Large intestine (tissue), 3 donors: ENCODE measurements at regions not wholly inside any gene's neighbourhood (a gene's known extent, or its start where the extent isn't known, plus 50 kb on each side); places are given as distances from the start of the nearest gene placed in this dataset.
"Not testable (repeated sequence)": the region's sequence is repeated elsewhere in the genome, so short reads cannot be mapped to it uniquely, and the experiment has no call there.

Source experiments
- DNase-seq, 2 donors: peaks; one replicate each; pipeline versions ENCODE4 v3.0.0 to v3.0.0-alpha.2; 2013
- H3K27ac ChIP-seq: one replicate; pipeline ENCODE4 v1.5.1; 2013; ENCODE audit warnings: low read length
- H3K27me3 ChIP-seq: 2 replicates; pipeline ENCODE4 v1.6.1; 2013; ENCODE audit warnings: low read length; ENCODE audit not compliant: control insufficient read depth, insufficient read depth
- H3K36me3 ChIP-seq: 2 replicates; pipeline ENCODE4 v1.6.1; 2013; ENCODE audit warnings: low read length; ENCODE audit not compliant: control insufficient read depth, insufficient read depth
- H3K4me1 ChIP-seq: one replicate; pipeline ENCODE4 v1.6.1; 2013; ENCODE audit warnings: low read length; ENCODE audit not compliant: control insufficient read depth, insufficient read depth
- H3K4me3 ChIP-seq: one replicate; pipeline ENCODE4 v1.5.1; 2013; ENCODE audit warnings: low read length
- H3K9me3 ChIP-seq: one replicate; pipeline ENCODE4 v1.6.1; 2013; ENCODE audit warnings: mild to moderate bottlenecking, low read depth, low read length, moderate library complexity; ENCODE audit not compliant: control insufficient read depth
- WGBS: methylation state at CpG from one replicate; pipeline ENCODE4 v1.1.5; 2013; ENCODE audit warnings: low lambda C conversion rate; ENCODE audit not compliant: insufficient coverage; 5-methylcytosine and 5-hydroxymethylcytosine counted together

DNA sequence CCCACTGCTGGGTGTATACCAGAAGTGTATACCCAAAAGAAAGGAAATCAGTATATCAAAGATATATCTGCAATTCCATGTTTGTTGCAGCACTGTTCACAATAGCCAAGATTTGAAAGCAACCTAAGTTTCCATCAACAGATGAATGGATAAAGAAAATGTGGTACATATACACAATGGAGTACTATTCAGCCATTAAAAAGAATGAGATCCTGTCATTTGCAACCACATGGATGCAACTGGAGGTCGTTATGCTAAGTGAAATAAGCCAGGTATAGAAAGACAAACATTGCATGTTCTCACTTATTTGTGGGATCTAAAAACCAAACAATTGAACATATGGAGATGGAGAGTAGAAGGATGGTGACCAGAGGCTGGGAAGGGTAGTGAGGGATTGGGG, 97.2 kb downstream of the RMI1 start:
- H3K4me3 ChIP-seq, H3K4me1 ChIP-seq, H3K36me3 ChIP-seq, H3K9me3 ChIP-seq, DNase-seq, H3K27ac ChIP-seq, H3K27me3 ChIP-seq: not testable (repeated sequence)
- WGBS = 71% methylated on average over 1 of the region's 1 CpG

DNA sequence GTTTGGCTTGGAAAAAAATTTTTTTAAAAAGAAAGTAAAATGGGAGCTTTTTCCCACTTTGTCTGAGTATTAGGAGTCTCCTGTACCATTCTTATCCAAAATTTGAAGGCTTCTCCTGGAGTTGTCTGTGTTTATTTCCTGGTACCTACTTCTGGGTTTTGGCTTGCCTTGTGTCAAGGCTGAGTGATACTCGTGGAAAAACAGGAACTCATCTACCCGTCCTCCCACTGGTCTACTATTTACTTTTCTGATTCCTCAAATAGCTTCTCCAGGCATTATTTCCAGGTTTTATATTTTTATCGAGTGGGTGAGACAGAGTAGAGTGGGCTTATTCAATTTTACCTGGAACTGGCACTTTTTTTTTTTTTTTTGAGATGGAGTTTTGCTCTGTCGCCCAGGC, 99.4 kb downstream of the RMI1 start:
- Histone ChIP-seq H3K4me3 (no peak overlapping the region), H3K36me3 (no peaks in the 10 kb centered on the region), H3K27me3 (no peaks in the 10 kb centered on the region), H3K27ac (no peak overlapping the region), H3K9me3 (no peaks in the 10 kb centered on the region), H3K4me1 (peaks cover 4% of the 10 kb centered on the region)
- 40% methylated on average over 1 of the region's 4 CpGs for WGBS
- no peak for DNase-seq

DNA sequence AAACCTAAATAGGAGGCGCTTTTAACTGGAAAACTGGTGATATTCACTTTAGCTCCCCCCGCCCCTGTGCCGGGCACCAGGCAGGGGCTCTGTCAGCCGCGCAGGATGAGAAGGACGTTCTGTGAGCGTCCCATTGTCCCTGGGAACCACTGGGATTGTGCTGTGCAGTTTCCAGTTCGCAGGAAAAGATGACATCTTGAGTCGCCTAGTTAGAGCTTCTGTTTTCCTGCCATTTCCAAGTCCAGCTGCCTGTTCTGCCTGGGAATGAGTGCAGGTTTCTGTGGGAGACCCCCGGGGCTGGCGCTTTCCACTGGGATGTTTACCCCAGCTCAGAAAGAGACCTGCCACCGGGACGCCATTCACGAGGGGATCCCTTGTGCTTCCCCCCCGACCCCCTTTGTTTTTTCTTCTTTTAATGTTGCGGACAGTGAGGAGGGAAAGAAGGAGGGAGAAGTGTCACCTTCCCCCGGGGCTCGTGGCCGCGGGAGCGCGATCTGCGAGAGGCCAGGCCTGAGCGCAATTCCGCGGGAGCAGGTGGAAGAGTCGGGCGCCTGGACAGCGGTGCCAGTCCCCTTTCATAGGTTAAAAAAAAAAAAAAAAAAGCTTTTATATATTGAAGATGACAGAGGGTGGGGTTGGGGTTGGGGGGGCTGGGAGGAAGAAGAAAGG, 121.5 kb downstream of the RMI1 start:
- Histone ChIP-seq H3K27ac (no peak overlapping the region), H3K4me3 (no peak overlapping the region), H3K36me3 (no peaks in the 10 kb centered on the region), H3K27me3 (peaks cover 26% of the 10 kb centered on the region), H3K9me3 (no peaks in the 10 kb centered on the region), H3K4me1 (no peaks in the 10 kb centered on the region)
- no CpG with 5 or more reads among the region's 29 CpGs for WGBS
- no peak for DNase-seq

- Histone ChIP-seq H3K36me3 (no peaks in the 10 kb centered on the region), H3K27me3 (peaks cover 26% of the 10 kb centered on the region), H3K27ac (no peak overlapping the region), H3K9me3 (no peaks in the 10 kb centered on the region), H3K4me3 (no peak overlapping the region), H3K4me1 (no peaks in the 10 kb centered on the region)
- DNase-seq = no peak
- no CpG with 5 or more reads among the region's 1 CpG for WGBS
These were observed 123.2 kb downstream of the RMI1 start for GRCh38 chr9:84103651-84104377.

- DNase-seq = no peak
- Histone ChIP-seq H3K4me3 (no peak overlapping the region), H3K36me3 (no peaks in the 10 kb centered on the region), H3K4me1 (no peaks in the 10 kb centered on the region), H3K9me3 (no peaks in the 10 kb centered on the region), H3K27ac (no peak overlapping the region), H3K27me3 (peaks cover 15% of the 10 kb centered on the region)
- 67% methylated on average over 1 of the region's 2 CpGs for WGBS
These were observed 126.5 kb downstream of the RMI1 start for GRCh38 chr9:84107081-84107480.

GRCh38 chr9:84107995-84108394, 127.4 kb downstream of the RMI1 start:
- H3K27me3 ChIP-seq = peaks cover 6% of the 10 kb centered on the region
- no peak overlapping the region for H3K4me3 ChIP-seq
- no peaks in the 10 kb centered on the region for H3K36me3 ChIP-seq
- no peak overlapping the region for H3K27ac ChIP-seq
- no peaks in the 10 kb centered on the region for H3K9me3 ChIP-seq
- WGBS = no CpG with 5 or more reads among the region's 1 CpG
- no peak for DNase-seq
- no peaks in the 10 kb centered on the region for H3K4me1 ChIP-seq

DNA sequence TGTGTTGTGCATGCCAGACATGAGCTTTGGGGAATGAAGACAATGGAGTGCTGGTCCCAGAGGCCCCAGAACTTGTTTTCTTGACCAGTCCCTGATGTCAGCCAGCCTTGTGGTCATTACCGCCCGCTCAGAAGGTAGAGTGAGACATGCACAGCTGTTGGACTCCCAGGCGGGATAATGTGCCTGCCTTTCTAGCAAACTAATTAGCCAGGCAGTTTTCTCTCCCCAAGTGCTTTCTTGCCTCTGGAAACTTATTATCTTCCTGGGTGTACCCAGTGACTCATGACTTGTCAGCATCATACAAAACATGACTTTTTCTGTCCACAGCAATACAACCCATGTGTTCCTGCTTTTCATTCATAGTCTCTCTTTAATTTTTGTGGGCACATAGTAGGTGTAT, 131.1 kb downstream of the RMI1 start:
- Histone ChIP-seq H3K4me3 (no peak overlapping the region), H3K27me3 (no peaks in the 10 kb centered on the region), H3K36me3 (no peaks in the 10 kb centered on the region), H3K4me1 (no peaks in the 10 kb centered on the region), H3K27ac (no peak overlapping the region), H3K9me3 (peaks cover 3% of the 10 kb centered on the region)
- DNase-seq = no peak
- WGBS = no CpG with 5 or more reads among the region's 3 CpGs

GRCh38 chr9:84121991-84122523, 141.5 kb downstream of the RMI1 start:
- WGBS = no CpG with 5 or more reads among the region's 1 CpG
- Histone ChIP-seq H3K27me3 (no peaks in the 10 kb centered on the region), H3K4me1 (peaks cover 6% of the 10 kb centered on the region), H3K36me3 (no peaks in the 10 kb centered on the region), H3K4me3 (no peak overlapping the region), H3K27ac (no peak overlapping the region), H3K9me3 (no peaks in the 10 kb centered on the region)
- peak; percentile 26 to 39 for DNase-seq

- H3K4me1 ChIP-seq = peaks cover 6% of the 10 kb centered on the region
- no peak for DNase-seq
- no peak overlapping the region for H3K27ac ChIP-seq
- no CpG with 5 or more reads among the region's 1 CpG for WGBS
- no peak overlapping the region for H3K4me3 ChIP-seq
- H3K9me3 ChIP-seq = no peaks in the 10 kb centered on the region
- no peaks in the 10 kb centered on the region for H3K27me3 ChIP-seq
- no peaks in the 10 kb centered on the region for H3K36me3 ChIP-seq
These were observed 142.0 kb downstream of the RMI1 start for GRCh38 chr9:84122572-84122971.

- no peaks in the 10 kb centered on the region for H3K36me3 ChIP-seq
- H3K4me3 ChIP-seq = no peak overlapping the region
- peak in 1 of 2 donors; percentile 50 for DNase-seq
- H3K27ac ChIP-seq = no peak overlapping the region
- 23% methylated on average over 2 of the region's 3 CpGs for WGBS
- H3K4me1 ChIP-seq = peaks cover 6% of the 10 kb centered on the region
- no peaks in the 10 kb centered on the region for H3K27me3 ChIP-seq
- H3K9me3 ChIP-seq = no peaks in the 10 kb centered on the region
These were observed 143.2 kb downstream of the RMI1 start for GRCh38 chr9:84123648-84124406.
